GM20000 (cell line): ENCODE measurements at regions not wholly inside any gene's neighbourhood (a gene's known extent, or its start where the extent isn't known, plus 50 kb on each side); places are given as distances from the start of the nearest gene placed in this dataset.

Experiments
- DNase-seq: peaks from one replicate; pipeline ENCODE4 v3.0.0; 2012; ENCODE audit warnings: low spot score
- TF ChIP-seq, protein P1 (sequence below): IDR thresholded peaks from 2 replicates; pipeline ENCODE4 v1.5.1; 2012; ENCODE audit warnings: mild to moderate bottlenecking, control low read depth; ENCODE audit errors: extremely low read depth, missing control alignments

DNA sequence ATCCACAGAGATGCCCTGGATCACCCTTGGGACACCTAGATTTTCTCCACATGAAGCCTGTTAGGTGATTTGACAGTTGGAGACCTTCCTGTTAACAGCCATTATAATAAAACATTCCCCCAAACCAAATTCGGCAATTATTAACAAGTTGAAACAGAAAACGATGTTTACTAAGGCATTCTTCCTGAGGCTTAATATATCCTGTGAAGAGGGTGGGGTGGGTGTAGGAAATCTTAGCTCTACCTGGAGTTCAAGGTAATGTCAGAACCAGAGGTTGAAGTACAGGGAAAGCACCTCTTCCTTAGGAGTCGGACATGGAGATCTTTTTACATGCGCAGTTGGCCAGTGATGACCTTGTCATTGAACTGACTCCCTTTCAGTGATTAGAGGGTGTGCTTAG lies 143.0 kb downstream of the FGF9 start:
- TF ChIP-seq, protein P1, sequence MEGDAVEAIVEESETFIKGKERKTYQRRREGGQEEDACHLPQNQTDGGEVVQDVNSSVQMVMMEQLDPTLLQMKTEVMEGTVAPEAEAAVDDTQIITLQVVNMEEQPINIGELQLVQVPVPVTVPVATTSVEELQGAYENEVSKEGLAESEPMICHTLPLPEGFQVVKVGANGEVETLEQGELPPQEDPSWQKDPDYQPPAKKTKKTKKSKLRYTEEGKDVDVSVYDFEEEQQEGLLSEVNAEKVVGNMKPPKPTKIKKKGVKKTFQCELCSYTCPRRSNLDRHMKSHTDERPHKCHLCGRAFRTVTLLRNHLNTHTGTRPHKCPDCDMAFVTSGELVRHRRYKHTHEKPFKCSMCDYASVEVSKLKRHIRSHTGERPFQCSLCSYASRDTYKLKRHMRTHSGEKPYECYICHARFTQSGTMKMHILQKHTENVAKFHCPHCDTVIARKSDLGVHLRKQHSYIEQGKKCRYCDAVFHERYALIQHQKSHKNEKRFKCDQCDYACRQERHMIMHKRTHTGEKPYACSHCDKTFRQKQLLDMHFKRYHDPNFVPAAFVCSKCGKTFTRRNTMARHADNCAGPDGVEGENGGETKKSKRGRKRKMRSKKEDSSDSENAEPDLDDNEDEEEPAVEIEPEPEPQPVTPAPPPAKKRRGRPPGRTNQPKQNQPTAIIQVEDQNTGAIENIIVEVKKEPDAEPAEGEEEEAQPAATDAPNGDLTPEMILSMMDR, result no peak
- no peak for DNase-seq

DNA sequence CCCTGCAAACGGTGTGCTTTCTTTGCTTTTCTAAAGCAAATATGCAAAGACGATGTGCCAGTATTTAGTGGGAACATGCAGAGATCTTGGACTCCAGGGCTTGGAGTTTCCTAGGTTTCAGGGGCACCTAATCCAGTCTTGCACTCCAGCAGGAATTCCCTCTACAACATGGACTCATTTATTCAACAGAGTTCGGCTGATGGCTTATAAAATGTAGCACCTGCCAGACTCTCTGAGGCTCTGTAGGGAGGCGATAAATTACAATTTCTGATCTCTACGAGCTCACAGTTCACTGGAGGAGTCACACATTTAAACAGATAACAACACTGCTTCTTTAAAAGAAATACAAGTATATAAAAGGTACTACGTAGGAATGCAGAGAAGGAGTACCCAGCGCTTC lies 143.7 kb downstream of the FGF9 start:
- TF ChIP-seq, protein P1, result no peak
- DNase-seq, result no peak

DNA sequence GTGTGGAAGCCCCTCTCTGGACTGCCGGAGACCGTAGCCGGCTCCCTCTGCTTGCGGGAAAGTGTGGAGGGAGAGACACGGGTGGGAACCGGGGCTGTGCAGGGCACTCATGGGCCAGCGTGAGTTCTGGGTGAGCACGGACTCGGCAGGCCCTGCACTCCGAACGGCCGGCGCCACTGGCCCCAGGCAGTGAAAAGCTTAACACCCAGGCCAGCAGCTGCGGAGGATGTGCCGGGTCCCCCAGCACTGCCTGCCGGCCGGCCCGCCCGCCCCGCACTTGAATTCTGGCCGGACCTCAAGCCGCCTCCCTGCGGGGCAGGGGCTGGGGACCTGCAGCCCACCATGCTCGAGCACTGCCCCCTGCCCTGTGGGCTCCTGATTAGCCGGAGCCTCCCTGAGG lies 147.0 kb downstream of the FGF9 start:
- TF ChIP-seq, protein P1, result no peak
- no peak for DNase-seq

DNA sequence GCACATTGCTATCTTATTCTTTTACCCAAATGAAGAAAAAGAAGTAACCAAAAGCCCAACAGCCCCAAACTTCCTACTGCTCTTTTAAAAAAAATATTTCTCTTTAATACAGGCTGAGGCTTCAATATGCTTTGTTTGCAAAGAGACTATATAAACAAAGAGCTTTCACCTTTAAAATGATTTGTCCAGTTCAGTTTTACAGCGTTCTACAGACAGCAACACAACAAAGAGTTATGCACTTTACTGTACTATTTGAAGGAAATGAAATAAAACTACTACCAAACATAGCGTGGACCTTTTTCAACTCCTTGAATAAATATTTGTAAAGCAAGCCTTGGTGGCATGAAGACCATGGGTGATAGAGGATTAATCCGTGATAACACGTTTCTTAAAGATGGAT lies 151.2 kb downstream of the FGF9 start:
- no peak for DNase-seq
- TF ChIP-seq, protein P1, result no peak

DNA sequence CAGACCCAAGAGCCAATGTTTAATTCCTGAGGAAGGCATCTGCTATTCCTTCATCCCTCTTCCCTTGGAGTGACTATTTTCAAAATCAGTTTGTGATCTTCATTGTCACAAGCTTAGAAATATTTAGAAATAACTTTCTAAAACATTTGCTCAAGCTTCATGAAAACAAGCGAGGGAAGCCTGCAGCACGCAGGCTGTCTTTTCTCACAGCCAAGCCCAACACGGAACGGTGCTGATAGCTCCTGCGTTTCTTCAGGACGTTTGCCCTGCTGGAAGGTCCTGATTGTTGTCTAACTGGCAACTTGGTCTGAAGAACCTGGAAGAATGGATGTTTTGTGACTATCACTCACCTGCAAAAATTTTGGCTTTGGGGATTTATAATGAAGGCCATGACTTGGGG lies 152.5 kb downstream of the FGF9 start:
- no peak for DNase-seq
- TF ChIP-seq, protein P1, result no peak

DNA sequence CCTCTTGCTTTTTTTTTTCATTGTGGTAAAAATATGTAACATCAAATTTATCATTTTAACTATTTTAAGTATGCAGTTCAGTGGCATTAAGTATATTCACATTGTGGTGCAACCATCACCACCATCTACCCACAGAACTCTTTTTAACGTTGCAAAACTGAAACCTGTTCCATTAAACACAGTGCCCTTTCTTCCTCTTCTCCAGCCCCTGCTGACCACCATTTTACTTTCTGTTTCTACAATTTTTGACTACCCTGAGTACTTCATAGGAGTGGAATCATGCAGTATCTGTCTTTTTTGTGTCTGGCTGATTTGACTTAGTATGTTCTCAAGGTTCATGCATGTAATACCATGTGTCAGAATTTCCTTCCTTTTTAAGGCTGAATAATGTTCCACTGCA lies 153.1 kb downstream of the FGF9 start:
- no peak for DNase-seq
- TF ChIP-seq, protein P1, result no peak

DNA sequence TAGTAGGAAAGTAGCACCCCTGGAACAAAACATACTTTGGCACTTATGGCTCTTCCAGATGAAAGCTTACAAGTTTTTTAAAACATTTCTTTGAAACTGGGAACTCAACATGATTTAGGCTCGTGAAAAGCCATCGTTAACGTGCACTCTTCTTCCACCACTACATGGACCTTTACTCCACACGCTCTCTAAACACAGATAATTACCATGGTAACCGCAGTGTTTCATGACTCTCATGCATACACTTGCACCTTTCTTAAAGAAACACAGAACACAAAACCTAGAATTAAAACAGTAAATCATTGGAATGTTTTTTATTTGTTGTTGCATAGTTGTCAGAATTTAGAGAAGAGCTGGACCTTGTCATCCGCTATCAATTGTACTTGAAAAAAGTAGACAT lies 154.3 kb downstream of the FGF9 start:
- TF ChIP-seq, protein P1, result no peak
- no peak for DNase-seq
